ENCODE measurements at regions not wholly inside any gene's neighbourhood (a gene's known extent, or its start where the extent isn't known, plus 50 kb on each side); places are given as distances from the start of the nearest gene placed in this dataset.
A peak's percentile ranks its signal among the peaks of the same experiment; 100 is the strongest.

- DNase-seq (ENCODE audit: low read depth in 2 of 2): no peak
Measured at GRCh38 chr18:77572537-77572936, 322.9 kb downstream of the GALR1 start.

- DNase-seq (ENCODE audit: low read depth in 2 of 2): no peak
Measured at GRCh38 chr18:77573571-77573970, 323.9 kb downstream of the GALR1 start.

- no peak for DNase-seq (ENCODE audit: low read depth in 2 of 2)
Measured at GRCh38 chr18:77590943-77591515, 341.4 kb downstream of the GALR1 start.

GRCh38 chr18:77597726-77598125 is 348.1 kb downstream of the GALR1 start:
- DNase-seq (ENCODE audit: low read depth in 2 of 2): no peak

- no peak for DNase-seq (ENCODE audit: low read depth in 2 of 2)
Measured at GRCh38 chr18:77600674-77601073, 351.0 kb downstream of the GALR1 start.

GRCh38 chr18:77601567-77601966 is 351.9 kb downstream of the GALR1 start:
- no peak for DNase-seq (ENCODE audit: low read depth in 2 of 2)

GRCh38 chr18:77607087-77607486 is 357.4 kb downstream of the GALR1 start:
- DNase-seq (ENCODE audit: low read depth in 2 of 2): no peak

GRCh38 chr18:77608807-77609206 is 359.2 kb downstream of the GALR1 start:
- no peak for DNase-seq (ENCODE audit: low read depth in 2 of 2)

GRCh38 chr18:77617694-77618093 is 368.0 kb downstream of the GALR1 start:
- DNase-seq (ENCODE audit: low read depth in 2 of 2): no peak

GRCh38 chr18:77619525-77619924 is 369.9 kb downstream of the GALR1 start:
- DNase-seq (ENCODE audit: low read depth in 2 of 2): no peak

- DNase-seq (ENCODE audit: low read depth in 2 of 2): no peak
Measured at GRCh38 chr18:77622009-77622692, 372.5 kb downstream of the GALR1 start.

- no peak for DNase-seq (ENCODE audit: low read depth in 2 of 2)
Measured at GRCh38 chr18:77632758-77633157, 383.1 kb downstream of the GALR1 start.

GRCh38 chr18:77634494-77634893 is 384.8 kb downstream of the GALR1 start:
- DNase-seq (ENCODE audit: low read depth in 2 of 2): no peak

- no peak for DNase-seq (ENCODE audit: low read depth in 2 of 2)
Measured at GRCh38 chr18:77635451-77635850, 385.8 kb downstream of the GALR1 start.

GRCh38 chr18:77635858-77636257 is 386.2 kb downstream of the GALR1 start:
- no peak for DNase-seq (ENCODE audit: low read depth in 2 of 2)

GRCh38 chr18:77645170-77645872 is 395.7 kb downstream of the GALR1 start:
- no peak for DNase-seq (ENCODE audit: low read depth in 2 of 2)

GRCh38 chr18:77647472-77647871 is 397.8 kb downstream of the GALR1 start:
- DNase-seq (ENCODE audit: low read depth in 2 of 2): no peak

- no peak for DNase-seq (ENCODE audit: low read depth in 2 of 2)
Measured at GRCh38 chr18:77648411-77648810, 398.8 kb downstream of the GALR1 start.

- DNase-seq (ENCODE audit: low read depth in 2 of 2): peak; percentile 28 to 54
Measured at GRCh38 chr18:77650799-77651385, 401.2 kb downstream of the GALR1 start.

- no peak for DNase-seq (ENCODE audit: low read depth in 2 of 2)
Measured at GRCh38 chr18:77651441-77651840, 401.8 kb downstream of the GALR1 start.

GRCh38 chr18:77653792-77654191 is 404.1 kb downstream of the GALR1 start:
- DNase-seq (ENCODE audit: low read depth in 2 of 2): no peak

GRCh38 chr18:77654302-77654701 is 404.7 kb downstream of the GALR1 start:
- no peak for DNase-seq (ENCODE audit: low read depth in 2 of 2)

Measured in stimulated activated CD4-positive, alpha-beta T cell treated with anti-CD3 and anti-CD28 coated beads, Interleukin-12 subunit alpha, Interleukin-12 subunit beta, amount 100 ng/mL, for 24 hours (primary cell).